Psoas muscle (tissue), 7 donors: ENCODE measurements at regions not wholly inside any gene's neighbourhood (a gene's known extent, or its start where the extent isn't known, plus 50 kb on each side); places are given as distances from the start of the nearest gene placed in this dataset.

Experiments
- ATAC-seq, 4 donors: fragments of 200-7000 bp; cut with Tn5 transposase; one replicate each; pipeline ENCODE4 v1.9.1; 2020; ENCODE audit warnings: moderate library complexity in 3 of 4, mild to moderate bottlenecking in 2 of 4
- DNase-seq, 2 donors: peaks; one replicate each; pipeline ENCODE4 v3.0.0-alpha.2; 2020
- H3K27ac ChIP-seq: fragments of 200-600 bp; one replicate; pipeline ENCODE4 v1.8.0; 2022
- H3K27me3 ChIP-seq, 3 donors: fragments of 200-600 bp in 1 of 3; one replicate each; pipeline versions ENCODE4 v1.6.1 to v1.8.0; 2013 to 2022; ENCODE audit warnings: low read length in 2 of 3, mild to moderate bottlenecking in 2 of 3, moderate library complexity in 1 of 3; ENCODE audit not compliant: insufficient read depth in 3 of 3
- H3K36me3 ChIP-seq, 2 donors: fragments of 200-600 bp in 1 of 2; one replicate each; pipeline versions ENCODE4 v1.6.1 to v1.8.0; 2013 to 2022; ENCODE audit warnings: low read depth in 1 of 2, mild to moderate bottlenecking in 1 of 2, moderate library complexity in 1 of 2; ENCODE audit not compliant: insufficient read depth in 1 of 2
- H3K4me1 ChIP-seq: fragments of 200-600 bp; one replicate; pipeline ENCODE4 v1.8.0; 2022
- H3K4me3 ChIP-seq: fragments of 200-600 bp; one replicate; pipeline ENCODE4 v1.8.0; 2022; ENCODE audit warnings: mild to moderate bottlenecking
- H3K9me3 ChIP-seq: fragments of 200-600 bp; one replicate; pipeline ENCODE4 v1.8.0; 2022
- WGBS, 3 donors: extraction: QIAGEN DNeasy Blood & Tissue Kit; methylation state at CpG; one replicate each; pipeline versions ENCODE4 v1.1.6 to v1.1.7; 2013; 5-methylcytosine and 5-hydroxymethylcytosine counted together
- intact Hi-C, 2 donors: fragments of 100-400 bp; cut with DNase I; formaldehyde crosslinking; loops; one replicate each; pipeline versions ENCODE4 v1.11.0 to v1.14.2; 2022
- TF ChIP-seq, protein P1 (sequence below): fragments of 200-600 bp; IDR thresholded peaks from one replicate; pipeline ENCODE4 v1.8.0; 2022; ENCODE audit warnings: antibody characterized with exemption
- donor health status: healthy with polysubstance abuse.
- donor health status: DM: no; HTN: no; CAD: no; lungs with moderate emphysema.
- donor health status: Bipolar disorder and iron deficiency.
- donor health status: healthy.
- donor health status: DM: yes; HTN: yes; CAD: no.
- donor health status: DM: no; HTN: no; CAD: no.
- donor health status: DM: yes; HTN: yes; CAD: no.

DNA sequence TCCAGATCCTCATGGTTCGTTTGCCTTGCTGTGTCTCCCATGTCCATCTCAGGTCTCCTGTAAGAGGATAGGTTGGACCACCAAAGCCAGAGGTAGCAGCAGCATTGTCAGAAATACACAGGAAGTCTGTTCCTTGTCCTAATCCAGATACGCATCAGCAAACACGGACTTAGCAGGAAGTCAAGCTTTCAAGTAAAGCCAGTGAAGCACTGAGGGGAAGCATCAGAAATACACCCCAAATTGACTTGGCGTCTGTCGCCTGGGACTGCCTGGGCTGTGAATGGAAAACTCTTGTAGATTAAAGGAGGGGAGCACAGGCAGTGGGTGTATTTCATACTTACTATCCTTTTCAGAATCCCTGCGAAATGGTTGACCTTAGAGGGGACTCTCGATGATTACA is 171.3 kb downstream of the PSAT1 start:
- H3K4me1 ChIP-seq, result no peaks in the 10 kb centered on the region

DNA sequence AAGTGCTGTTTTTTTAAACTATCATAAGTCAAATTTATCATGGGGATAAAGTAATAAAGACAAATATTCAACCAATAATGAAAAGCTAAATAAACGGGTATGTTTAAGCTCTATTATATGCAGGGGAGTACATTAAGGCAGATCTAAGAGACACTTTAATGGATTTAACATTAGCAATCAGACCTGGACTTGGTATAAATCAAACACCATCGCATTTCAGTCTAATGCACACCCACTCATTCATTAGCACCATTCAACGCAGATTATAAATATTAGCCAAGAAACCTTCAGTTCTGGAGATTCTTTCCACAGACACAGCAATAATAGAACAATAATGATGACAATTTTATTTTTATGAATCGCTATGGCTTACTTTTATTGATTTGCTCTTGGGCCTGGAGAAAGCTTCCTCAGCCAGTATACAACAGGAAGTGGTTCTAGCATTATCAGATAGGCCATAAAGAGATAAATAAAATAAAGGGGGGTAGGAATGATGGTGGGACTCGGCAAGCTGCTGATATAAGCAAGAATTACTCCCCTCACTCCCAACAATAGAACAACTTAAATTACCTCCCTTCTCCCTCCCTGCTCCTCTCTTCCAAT is 172.2 kb downstream of the PSAT1 start:
- DNase-seq, result no peak
- 72 to 87% (median 80%) methylated on average over 5 of the region's 5 CpGs for WGBS, 3 donors
- intact Hi-C loops, result no loop called here
- Histone ChIP-seq H3K27ac (no peak overlapping the region), H3K4me3 (no peak overlapping the region), H3K9me3 (no peaks in the 10 kb centered on the region), H3K4me1 (no peaks in the 10 kb centered on the region), H3K27me3 (peaks cover 0 to 4% (median 0%) of the 10 kb centered on the region in 3 donors), H3K36me3 (no peaks in the 10 kb centered on the region)
- TF ChIP-seq, protein P1, sequence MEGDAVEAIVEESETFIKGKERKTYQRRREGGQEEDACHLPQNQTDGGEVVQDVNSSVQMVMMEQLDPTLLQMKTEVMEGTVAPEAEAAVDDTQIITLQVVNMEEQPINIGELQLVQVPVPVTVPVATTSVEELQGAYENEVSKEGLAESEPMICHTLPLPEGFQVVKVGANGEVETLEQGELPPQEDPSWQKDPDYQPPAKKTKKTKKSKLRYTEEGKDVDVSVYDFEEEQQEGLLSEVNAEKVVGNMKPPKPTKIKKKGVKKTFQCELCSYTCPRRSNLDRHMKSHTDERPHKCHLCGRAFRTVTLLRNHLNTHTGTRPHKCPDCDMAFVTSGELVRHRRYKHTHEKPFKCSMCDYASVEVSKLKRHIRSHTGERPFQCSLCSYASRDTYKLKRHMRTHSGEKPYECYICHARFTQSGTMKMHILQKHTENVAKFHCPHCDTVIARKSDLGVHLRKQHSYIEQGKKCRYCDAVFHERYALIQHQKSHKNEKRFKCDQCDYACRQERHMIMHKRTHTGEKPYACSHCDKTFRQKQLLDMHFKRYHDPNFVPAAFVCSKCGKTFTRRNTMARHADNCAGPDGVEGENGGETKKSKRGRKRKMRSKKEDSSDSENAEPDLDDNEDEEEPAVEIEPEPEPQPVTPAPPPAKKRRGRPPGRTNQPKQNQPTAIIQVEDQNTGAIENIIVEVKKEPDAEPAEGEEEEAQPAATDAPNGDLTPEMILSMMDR, result no peak
- ATAC-seq, result no peak

More for the DNA sequence above, 171.3 kb downstream of the PSAT1 start:
- intact Hi-C loops, result no loop called here
- Histone ChIP-seq H3K36me3 (no peaks in the 10 kb centered on the region), H3K9me3 (no peaks in the 10 kb centered on the region), H3K4me3 (no peak overlapping the region), H3K27ac (no peak overlapping the region), H3K27me3 (peaks cover 0 to 4% (median 0%) of the 10 kb centered on the region in 3 donors)
- WGBS, 3 donors, result 63 to 70% (median 69%) methylated on average over 7 of the region's 7 CpGs
- ATAC-seq (no peak), DNase-seq (no peak)
- TF ChIP-seq, protein P1, result no peak

DNA sequence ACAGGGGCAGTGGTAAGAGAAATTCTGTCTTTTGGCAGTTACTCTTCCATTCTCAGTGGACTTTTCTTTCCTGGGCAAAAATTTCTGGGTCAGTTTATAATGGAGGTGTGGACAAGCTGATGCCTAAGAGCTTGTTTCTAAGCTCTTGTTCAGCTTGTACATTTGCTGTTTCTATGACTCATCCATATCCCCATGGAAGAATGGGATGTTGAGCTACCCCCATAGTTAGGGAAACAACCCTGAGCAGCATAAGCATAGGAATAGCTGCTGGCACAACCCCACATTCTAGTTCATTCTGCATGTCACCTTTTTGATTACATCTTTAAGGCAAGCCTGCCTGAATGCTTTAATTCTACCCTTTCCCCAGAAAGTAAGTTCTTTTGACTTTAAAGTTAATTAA is 173.3 kb downstream of the PSAT1 start:
- TF ChIP-seq, protein P1, result no peak
- DNase-seq (no peak), ATAC-seq (no peak)
- H3K36me3 ChIP-seq, result no peaks in the 10 kb centered on the region
- H3K4me1 ChIP-seq, result no peaks in the 10 kb centered on the region
- H3K9me3 ChIP-seq, result no peaks in the 10 kb centered on the region
- no peak overlapping the region for H3K4me3 ChIP-seq
- no peak overlapping the region for H3K27ac ChIP-seq
- H3K27me3 ChIP-seq, result peaks cover 0 to 4% (median 0%) of the 10 kb centered on the region in 3 donors
- intact Hi-C loops, result no loop called here

DNA sequence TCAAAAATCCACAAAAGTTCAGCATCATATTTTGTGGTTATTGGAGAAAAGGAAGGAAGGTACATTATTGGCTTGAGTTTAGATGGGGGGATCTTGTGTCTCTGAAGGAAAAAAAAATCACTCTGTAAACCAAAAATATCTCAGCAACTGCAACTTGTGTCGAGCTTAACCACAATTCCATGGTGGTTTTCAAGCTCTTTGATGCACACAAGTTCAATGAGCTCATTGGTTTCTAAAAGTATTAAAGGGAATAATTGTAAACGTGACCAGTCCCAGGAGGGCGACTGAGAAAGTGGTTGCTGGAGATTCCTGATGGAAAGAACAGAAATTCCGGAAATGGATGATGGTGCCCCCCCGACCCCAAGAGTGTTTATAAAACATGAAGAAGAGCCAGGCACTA is 173.8 kb downstream of the PSAT1 start:
- DNase-seq (no peak), ATAC-seq (no peak)
- Histone ChIP-seq H3K27ac (no peak overlapping the region), H3K27me3 (peaks cover 0 to 4% (median 0%) of the 10 kb centered on the region in 3 donors), H3K36me3 (no peaks in the 10 kb centered on the region), H3K4me3 (no peak overlapping the region), H3K4me1 (no peaks in the 10 kb centered on the region), H3K9me3 (no peaks in the 10 kb centered on the region)
- TF ChIP-seq, protein P1, result no peak
- intact Hi-C loops, result no loop called here
- 57 to 70% (median 66%) methylated on average over 5 of the region's 5 CpGs for WGBS, 3 donors

DNA sequence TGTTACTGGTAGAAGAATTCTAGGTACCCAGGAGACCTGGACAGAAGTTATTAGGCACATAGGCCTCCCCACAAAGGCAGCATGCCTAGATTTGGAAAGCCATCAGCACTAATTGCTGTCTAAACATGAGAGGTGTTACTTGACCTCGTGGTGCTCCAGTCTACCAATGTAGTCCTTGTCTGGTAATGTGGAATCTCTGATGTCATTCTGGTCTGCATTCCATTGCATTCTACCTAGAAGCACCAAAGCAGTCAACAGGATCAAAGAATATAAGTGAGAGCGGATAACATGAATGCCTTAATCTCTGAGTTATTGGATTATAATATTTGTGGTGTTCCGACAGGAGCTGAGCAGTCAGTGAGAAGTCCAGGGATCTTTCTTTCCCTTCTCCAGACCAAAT is 175.2 kb downstream of the PSAT1 start:
- Histone ChIP-seq H3K4me3 (no peak overlapping the region), H3K27ac (no peak overlapping the region), H3K27me3 (peaks cover 0 to 4% (median 0%) of the 10 kb centered on the region in 3 donors), H3K36me3 (no peaks in the 10 kb centered on the region), H3K9me3 (no peaks in the 10 kb centered on the region), H3K4me1 (no peaks in the 10 kb centered on the region)
- ATAC-seq, result no peak
- TF ChIP-seq, protein P1, result no peak
- DNase-seq, result no peak
- 71 to 73% (median 72%) methylated on average over 3 of the region's 3 CpGs for WGBS, 3 donors
- intact Hi-C loops, result no loop called here
